Fibroblast of mammary gland (primary cell): ENCODE measurements at regions not wholly inside any gene's neighbourhood (a gene's known extent, or its start where the extent isn't known, plus 50 kb on each side); places are given as distances from the start of the nearest gene placed in this dataset.

Experiments
- DNase-seq: peaks from one replicate; pipeline ENCODE4 v3.0.0-alpha.2; 2010; ENCODE audit warnings: low read depth
- H3K4me3 ChIP-seq: 2 replicates; pipeline ENCODE4 v1.5.1; 2011; ENCODE audit warnings: low read depth, mild to moderate bottlenecking, low read length, moderate library complexity; ENCODE audit not compliant: control insufficient read depth
- TF ChIP-seq, protein P1 (sequence below): conservative IDR thresholded peaks from 2 replicates; pipeline ENCODE4 v1.5.1; 2011; ENCODE audit warnings: low read depth, low read length, inconsistent platforms; ENCODE audit not compliant: control insufficient read depth, insufficient read depth

DNA sequence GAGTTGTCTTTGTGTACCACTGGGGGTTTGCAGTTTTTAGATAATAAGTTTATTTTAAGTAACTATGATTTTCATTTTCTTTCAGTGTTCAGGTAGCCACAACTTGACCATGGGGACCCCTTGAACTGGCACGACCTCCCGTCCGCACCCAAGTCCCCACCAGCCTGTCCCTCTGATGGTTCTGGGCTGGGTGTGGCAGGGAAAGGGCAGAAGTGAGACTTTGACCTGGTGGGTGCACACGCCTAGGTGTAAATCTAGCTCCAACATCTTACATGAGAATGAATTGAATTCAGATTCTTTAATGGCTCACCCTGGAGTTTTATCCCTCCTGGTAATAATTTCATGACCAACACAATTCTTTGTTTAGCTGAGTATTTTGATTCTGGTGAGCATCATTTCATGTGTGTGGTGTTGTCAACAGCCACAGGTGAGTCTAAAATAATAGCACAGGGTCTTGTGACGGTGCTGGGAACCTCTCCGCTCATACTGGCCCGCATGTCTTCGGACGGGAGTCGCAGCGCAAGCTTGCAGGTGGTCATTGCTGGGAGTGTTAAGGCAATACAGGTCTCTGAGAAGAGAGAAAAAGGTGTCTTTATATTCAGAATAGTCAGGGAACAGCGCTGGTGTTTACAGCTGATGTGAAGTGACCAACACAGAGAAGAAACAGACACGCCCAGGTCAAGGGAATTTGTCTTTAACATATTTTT lies 50.8 kb upstream of the POFUT2 start:
- H3K4me3 ChIP-seq: no peak overlapping the region
- TF ChIP-seq, protein P1, sequence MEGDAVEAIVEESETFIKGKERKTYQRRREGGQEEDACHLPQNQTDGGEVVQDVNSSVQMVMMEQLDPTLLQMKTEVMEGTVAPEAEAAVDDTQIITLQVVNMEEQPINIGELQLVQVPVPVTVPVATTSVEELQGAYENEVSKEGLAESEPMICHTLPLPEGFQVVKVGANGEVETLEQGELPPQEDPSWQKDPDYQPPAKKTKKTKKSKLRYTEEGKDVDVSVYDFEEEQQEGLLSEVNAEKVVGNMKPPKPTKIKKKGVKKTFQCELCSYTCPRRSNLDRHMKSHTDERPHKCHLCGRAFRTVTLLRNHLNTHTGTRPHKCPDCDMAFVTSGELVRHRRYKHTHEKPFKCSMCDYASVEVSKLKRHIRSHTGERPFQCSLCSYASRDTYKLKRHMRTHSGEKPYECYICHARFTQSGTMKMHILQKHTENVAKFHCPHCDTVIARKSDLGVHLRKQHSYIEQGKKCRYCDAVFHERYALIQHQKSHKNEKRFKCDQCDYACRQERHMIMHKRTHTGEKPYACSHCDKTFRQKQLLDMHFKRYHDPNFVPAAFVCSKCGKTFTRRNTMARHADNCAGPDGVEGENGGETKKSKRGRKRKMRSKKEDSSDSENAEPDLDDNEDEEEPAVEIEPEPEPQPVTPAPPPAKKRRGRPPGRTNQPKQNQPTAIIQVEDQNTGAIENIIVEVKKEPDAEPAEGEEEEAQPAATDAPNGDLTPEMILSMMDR: no peak
- DNase-seq: no peak

DNA sequence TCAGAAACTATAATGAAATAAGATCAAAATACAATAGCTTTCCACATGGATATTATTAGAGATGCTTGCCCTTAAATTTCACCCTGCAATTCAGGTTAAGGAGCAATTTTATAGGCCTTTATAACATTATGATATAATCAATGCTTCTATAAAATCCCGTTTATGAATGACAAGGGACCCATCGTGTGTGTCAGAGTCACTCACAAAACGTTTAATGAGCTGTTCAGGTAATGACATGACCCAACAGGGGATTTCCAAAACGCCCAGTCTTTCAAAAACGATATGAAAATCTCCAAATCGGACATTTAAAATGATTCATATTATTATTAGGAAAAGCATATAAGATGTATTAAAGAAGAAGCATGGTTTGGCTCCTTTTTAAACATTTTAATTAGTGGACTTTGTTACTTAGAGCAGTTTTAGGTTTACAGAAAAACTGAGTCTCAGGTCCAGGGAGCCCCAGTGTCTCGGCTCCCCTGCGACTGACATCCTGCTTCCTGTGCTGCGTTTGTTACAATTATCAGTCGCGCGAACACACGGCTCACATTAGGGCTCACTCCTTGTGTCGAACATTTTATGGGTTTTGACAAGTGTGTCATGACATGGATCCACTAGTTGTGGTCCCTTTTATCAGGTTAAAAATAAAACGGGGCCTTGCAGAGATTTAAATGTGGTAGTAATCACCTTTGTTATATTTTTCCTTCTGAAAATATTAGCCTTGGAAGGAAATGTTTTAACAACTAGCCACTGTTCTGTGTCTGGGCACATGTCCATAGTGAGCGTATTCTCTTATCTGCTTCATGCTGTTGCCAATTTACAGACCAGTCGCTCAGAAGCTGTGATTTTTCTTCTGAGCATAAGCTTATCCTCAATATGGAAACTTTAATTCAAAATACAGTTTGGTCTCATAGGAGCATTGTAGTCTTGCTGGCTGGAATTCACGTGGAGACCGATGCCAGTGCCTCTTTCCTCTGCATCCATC lies 52.0 kb upstream of the POFUT2 start:
- H3K4me3 ChIP-seq: no peak overlapping the region
- TF ChIP-seq, protein P1: no peak
- DNase-seq: no peak

DNA sequence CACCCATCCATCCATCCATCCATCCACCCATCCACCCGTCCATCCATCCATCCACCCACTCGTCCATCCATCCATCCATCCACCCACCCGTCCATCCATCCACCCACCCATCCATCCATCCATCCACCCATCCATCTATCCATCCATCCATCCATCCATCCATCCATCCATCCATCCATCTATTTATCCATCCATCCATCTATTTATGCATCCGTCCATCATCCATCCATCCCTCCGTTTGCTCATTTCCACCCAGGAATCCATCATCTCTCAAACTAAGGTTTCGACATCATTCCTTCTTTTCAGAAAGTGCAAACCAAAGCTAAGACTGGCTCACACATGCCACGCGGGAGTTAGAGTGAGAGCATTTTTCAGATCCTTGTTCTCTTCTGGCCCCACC lies 52.8 kb upstream of the POFUT2 start:
- DNase-seq: no peak
- no peak overlapping the region for H3K4me3 ChIP-seq
- TF ChIP-seq, protein P1: no peak

DNA sequence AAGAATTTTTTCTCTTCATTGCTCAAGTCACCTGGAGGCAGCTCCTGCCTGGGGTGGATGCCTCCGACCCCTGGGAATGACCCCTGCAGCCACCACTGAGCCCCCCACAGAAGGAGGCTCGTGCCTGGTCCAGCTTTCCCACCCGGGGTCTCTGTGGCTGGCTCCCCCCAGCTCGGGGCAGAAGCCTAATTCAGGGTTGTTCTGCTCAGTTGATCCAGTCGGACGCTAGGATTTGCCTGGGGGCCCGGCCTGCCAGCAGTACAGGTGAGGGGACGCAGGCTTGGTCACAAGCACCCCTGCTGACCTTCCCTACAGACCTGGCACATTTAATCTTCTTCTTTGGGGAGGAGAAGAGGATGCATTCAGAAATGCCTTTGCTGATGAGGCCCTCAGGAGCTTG lies 53.6 kb upstream of the POFUT2 start:
- DNase-seq: no peak
- H3K4me3 ChIP-seq: no peak overlapping the region
- TF ChIP-seq, protein P1: no peak

DNA sequence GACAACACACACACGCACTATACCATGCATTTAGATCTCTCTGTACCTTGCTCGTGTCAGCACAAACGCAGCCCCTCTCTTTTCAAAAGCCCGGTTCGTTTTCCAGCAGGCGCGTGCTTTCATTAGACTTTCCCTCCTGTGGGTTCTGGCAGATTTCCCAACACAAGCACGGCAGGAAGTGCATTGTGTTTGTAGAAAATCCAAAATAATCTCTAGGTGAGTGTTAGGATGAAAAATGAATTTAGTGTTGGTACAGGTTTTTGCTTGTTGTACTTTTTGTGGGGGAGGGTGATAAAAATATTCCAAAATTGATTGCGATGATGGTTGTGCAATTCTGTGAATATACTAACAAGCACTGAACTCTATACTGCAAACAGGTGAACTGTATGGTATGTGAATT lies 54.1 kb upstream of the POFUT2 start:
- no peak for DNase-seq
- H3K4me3 ChIP-seq: no peak overlapping the region
- TF ChIP-seq, protein P1: no peak

DNA sequence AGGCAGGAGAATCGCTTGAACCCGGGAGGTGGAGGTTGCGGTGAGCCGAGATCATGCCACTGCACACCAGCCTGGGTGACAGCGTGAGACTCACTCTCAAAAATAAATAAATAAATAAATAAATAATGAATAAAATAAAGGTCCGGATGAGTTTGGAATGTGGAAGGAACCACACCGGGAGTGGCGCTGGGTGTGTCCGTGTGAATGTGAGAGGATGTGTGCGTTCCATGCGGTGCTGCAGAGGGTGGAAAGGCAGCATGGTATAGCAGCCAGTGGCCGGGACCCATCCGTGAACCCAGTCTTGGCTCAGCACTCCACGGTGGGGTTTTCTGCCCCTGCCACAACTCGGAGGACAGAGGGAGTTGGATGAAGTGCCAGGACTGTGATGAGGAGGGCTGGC lies 56.2 kb upstream of the POFUT2 start:
- TF ChIP-seq, protein P1: no peak
- no peak for DNase-seq
- H3K4me3 ChIP-seq: no peak overlapping the region
